Right lobe of liver (tissue), 6 donors: ENCODE measurements at regions not wholly inside any gene's neighbourhood (a gene's known extent, or its start where the extent isn't known, plus 50 kb on each side); places are given as distances from the start of the nearest gene placed in this dataset.

ENCODE experiments used
- ATAC-seq, 4 donors: fragments of 200-7000 bp; cut with Tn5 transposase; one replicate each; pipeline ENCODE4 v1.9.1; 2020; ENCODE audit warnings: mild to moderate bottlenecking in 4 of 4, moderate library complexity in 4 of 4
- DNase-seq, 3 donors: peaks; one replicate each; pipeline ENCODE4 v3.0.0-alpha.2; 2020
- H3K27ac ChIP-seq, 3 donors: fragments of 200-600 bp; one replicate each; pipeline ENCODE4 v1.8.0; 2022
- H3K27me3 ChIP-seq, 2 donors: fragments of 200-600 bp; one replicate each; pipeline ENCODE4 v1.8.0; 2022
- H3K36me3 ChIP-seq, 4 donors: fragments of 200-600 bp; sonication (generic) in 1 of 4; one replicate each; pipeline versions ENCODE4 v1.5.1 to v1.8.0; 2017 to 2022; ENCODE audit warnings: control low read depth in 1 of 4
- H3K4me1 ChIP-seq, 4 donors: fragments of 200-600 bp; sonication (generic) in 1 of 4; one replicate each; pipeline versions ENCODE4 v1.5.1 to v1.8.0; 2017 to 2022; ENCODE audit warnings: control low read depth in 1 of 4
- H3K4me3 ChIP-seq, 3 donors: fragments of 200-600 bp; one replicate each; pipeline ENCODE4 v1.8.0; 2022
- H3K9me3 ChIP-seq, 4 donors: fragments of 200-600 bp; sonication (generic) in 1 of 4; one replicate each; pipeline versions ENCODE4 v1.5.1 to v1.8.0; 2017 to 2022; ENCODE audit warnings: control low read depth in 1 of 4
- CTCF ChIP-seq, 4 donors: fragments of 200-600 bp in 3 of 4; fragments of 450-650 bp in 1 of 4; IDR thresholded peaks; one replicate each; pipeline versions ENCODE4 v1.5.1 to v1.8.0; 2016 to 2022; ENCODE audit warnings: antibody characterized with exemption in 4 of 4, mild to moderate bottlenecking in 2 of 4
- POLR2A ChIP-seq: fragments of 450-650 bp; IDR thresholded peaks from one replicate; pipeline ENCODE4 v1.6.1; 2017; ENCODE audit warnings: antibody characterized with exemption, mild to moderate bottlenecking
- WGBS: methylation state at CpG from one replicate; pipeline ENCODE4 v1.1.6; 2018; ENCODE audit warnings: low coverage, low lambda C conversion rate; ENCODE audit not compliant: insufficient coverage; ENCODE audit errors: missing lambda C conversion rate; 5-methylcytosine and 5-hydroxymethylcytosine counted together
- intact Hi-C, 2 donors: fragments of 100-400 bp; cut with DNase I; formaldehyde crosslinking; loops; one replicate each; pipeline versions ENCODE4 v1.11.2 to v1.14.1; 2022
- donor health status: DM: no; HTN: yes; CAD: no.
- donor health status: DM: no; HTN: no; CAD: no.
- donor health status: DM: no; HTN: no; CAD: no.
- donor health status: DM: no; HTN: yes; CAD: no.
- donor health status: DM: no; HTN: yes; CAD: no.

GRCh38 chr2:7961550-7961949, 720.3 kb upstream of the ID2 start:
- intact Hi-C loops: no loop called here
- H3K4me3 ChIP-seq: no peak overlapping the region
- no peaks in the 10 kb centered on the region for H3K36me3 ChIP-seq
- no peaks in the 10 kb centered on the region for H3K9me3 ChIP-seq
- 89% methylated on average over 2 of the region's 2 CpGs for WGBS
- H3K27ac ChIP-seq: no peak overlapping the region
- DNase-seq (no peak), ATAC-seq (peak in 1 of 4 donors; percentile 75)
- H3K4me1 ChIP-seq: no peaks in the 10 kb centered on the region
- TF ChIP-seq POLR2A (no peak), CTCF (IDR thresholded peaks at IDR 0.05) (no peak)
- no peaks in the 10 kb centered on the region for H3K27me3 ChIP-seq

GRCh38 chr2:7962161-7962560, 719.7 kb upstream of the ID2 start:
- no peak overlapping the region for H3K4me3 ChIP-seq
- no peaks in the 10 kb centered on the region for H3K9me3 ChIP-seq
- no peak for DNase-seq
- no peaks in the 10 kb centered on the region for H3K27me3 ChIP-seq
- H3K27ac ChIP-seq: no peak overlapping the region
- ATAC-seq: no peak
- 67% methylated on average over 3 of the region's 3 CpGs for WGBS
- H3K36me3 ChIP-seq: no peaks in the 10 kb centered on the region
- intact Hi-C loops: no loop called here
- TF ChIP-seq CTCF (IDR thresholded peaks at IDR 0.05) (no peak), POLR2A (no peak)
- H3K4me1 ChIP-seq: no peaks in the 10 kb centered on the region

GRCh38 chr2:7963787-7964186, 718.1 kb upstream of the ID2 start:
- no peak for DNase-seq

GRCh38 chr2:7966032-7966431, 715.8 kb upstream of the ID2 start:
- WGBS: 45% methylated on average over 3 of the region's 3 CpGs
- no peak for DNase-seq
- no peak overlapping the region for H3K27ac ChIP-seq
- intact Hi-C loops: no loop called here
- TF ChIP-seq POLR2A: no peak
- no peak for TF ChIP-seq CTCF (IDR thresholded peaks at IDR 0.05)
- ATAC-seq: no peak
- H3K4me1 ChIP-seq: no peaks in the 10 kb centered on the region
- H3K27me3 ChIP-seq: no peaks in the 10 kb centered on the region
- H3K9me3 ChIP-seq: no peaks in the 10 kb centered on the region
- no peak overlapping the region for H3K4me3 ChIP-seq
- H3K36me3 ChIP-seq: no peaks in the 10 kb centered on the region

More at GRCh38 chr2:7963787-7964186, 718.1 kb upstream of the ID2 start:
- Histone ChIP-seq H3K27me3 (no peaks in the 10 kb centered on the region), H3K4me3 (no peak overlapping the region), H3K4me1 (no peaks in the 10 kb centered on the region), H3K27ac (no peak overlapping the region), H3K9me3 (no peaks in the 10 kb centered on the region), H3K36me3 (no peaks in the 10 kb centered on the region)
- WGBS: 100% methylated on average over 1 of the region's 4 CpGs
- intact Hi-C loops: no loop called here
- no peak for ATAC-seq
- no peak for TF ChIP-seq POLR2A
- TF ChIP-seq CTCF (IDR thresholded peaks at IDR 0.05): no peak
